ENCODE measurements at regions not wholly inside any gene's neighbourhood (a gene's known extent, or its start where the extent isn't known, plus 50 kb on each side); places are given as distances from the start of the nearest gene placed in this dataset.

DNA sequence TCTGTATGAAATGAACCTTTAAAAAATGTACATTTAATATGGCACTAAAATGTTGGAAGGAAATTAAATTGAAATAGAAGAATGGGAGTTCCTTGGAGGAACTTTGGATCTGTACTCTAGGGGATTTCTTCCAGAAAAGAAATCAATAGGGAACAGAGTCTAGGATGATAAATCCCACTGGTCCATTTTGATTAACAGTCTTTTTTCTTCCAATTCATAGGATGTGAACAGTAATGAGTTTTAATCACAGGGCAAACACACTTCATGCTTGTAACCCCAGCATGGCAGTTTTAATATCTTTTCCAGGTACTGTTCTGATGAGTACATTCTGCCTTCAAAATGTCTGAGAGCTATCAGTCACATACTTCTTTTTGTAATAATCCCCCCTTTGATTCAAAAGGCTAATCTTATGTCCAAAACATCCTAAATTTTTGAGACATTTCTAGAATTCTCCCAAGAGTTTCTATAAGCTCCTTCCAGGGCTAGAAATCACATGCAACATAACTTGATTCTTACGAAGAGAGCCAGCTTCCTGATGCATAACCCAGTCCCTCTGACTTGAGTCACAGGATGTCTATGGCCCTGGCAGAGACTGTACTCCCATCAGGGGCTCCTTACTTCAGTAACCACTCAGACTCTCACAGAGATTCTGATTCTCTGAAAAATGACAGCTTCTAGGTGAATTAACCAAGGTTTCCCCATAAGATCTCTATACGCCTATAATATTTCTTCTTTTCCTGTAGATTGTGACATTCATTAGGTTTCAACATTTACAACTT lies 112.9 kb downstream of the SLC36A4 start:
- no peak overlapping the region for H3K4me2 ChIP-seq (ENCODE audit: low read length)

GRCh38 chr11:93089474-93090102 lies 108.2 kb downstream of the SLC36A4 start:
- peak; percentile 19 for TF ChIP-seq CTCF (IDR thresholded peaks at IDR 0.05)
- H3K4me1 ChIP-seq: no peaks in the 10 kb centered on the region
- no peak overlapping the region for H2AFZ ChIP-seq
- H3K27me3 ChIP-seq (ENCODE audit: control insufficient read depth, insufficient read depth, low read length): no peaks in the 10 kb centered on the region
- H3K36me3 ChIP-seq (ENCODE audit: control insufficient read depth, insufficient read depth, low read length): no peaks in the 10 kb centered on the region
- no peaks in the 10 kb centered on the region for H3K79me2 ChIP-seq
- no peak overlapping the region for H3K4me2 ChIP-seq (ENCODE audit: low read length)
- no peak overlapping the region for H3K27ac ChIP-seq
- no peaks in the 10 kb centered on the region for H3K9me3 ChIP-seq (ENCODE audit: control insufficient read depth, low read length)
- no peak overlapping the region for H3K9ac ChIP-seq
- no peak overlapping the region for H3K4me3 ChIP-seq (ENCODE audit: low read depth, low read length)

More for the DNA sequence above, 112.9 kb downstream of the SLC36A4 start:
- no peak for TF ChIP-seq CTCF (IDR thresholded peaks at IDR 0.05)
- no peak overlapping the region for H3K4me3 ChIP-seq (ENCODE audit: low read depth, low read length)
- no peaks in the 10 kb centered on the region for H3K9me3 ChIP-seq (ENCODE audit: control insufficient read depth, low read length)
- H3K9ac ChIP-seq: no peak overlapping the region
- no peak overlapping the region for H3K27ac ChIP-seq
- H3K36me3 ChIP-seq (ENCODE audit: control insufficient read depth, insufficient read depth, low read length): no peaks in the 10 kb centered on the region
- no peaks in the 10 kb centered on the region for H3K79me2 ChIP-seq
- no peak overlapping the region for H2AFZ ChIP-seq
- H3K27me3 ChIP-seq (ENCODE audit: control insufficient read depth, insufficient read depth, low read length): no peaks in the 10 kb centered on the region
- H3K4me1 ChIP-seq: no peaks in the 10 kb centered on the region
